ENCODE measurements at regions not wholly inside any gene's neighbourhood (a gene's known extent, or its start where the extent isn't known, plus 50 kb on each side); places are given as distances from the start of the nearest gene placed in this dataset.

DNA sequence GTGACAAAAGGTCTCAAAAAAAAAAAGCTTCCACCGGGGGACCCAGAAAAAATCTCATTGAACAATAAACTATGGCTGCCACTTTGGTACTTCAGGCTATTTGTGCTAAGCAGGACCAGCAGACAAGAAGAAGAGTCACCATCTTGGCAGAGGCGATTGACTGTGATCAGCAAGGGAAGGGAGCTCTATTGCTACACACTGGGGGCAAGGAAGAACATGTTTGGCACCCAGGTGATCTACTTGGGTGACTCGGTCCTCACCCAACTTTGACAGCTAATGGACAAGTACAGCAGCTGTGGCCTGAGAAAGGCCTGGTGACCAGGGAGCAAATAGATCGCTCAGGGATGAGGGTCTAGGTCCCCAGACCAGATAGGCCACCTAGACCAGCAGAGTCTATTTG lies 53.4 kb upstream of the SRP9 start:
- H3K27ac ChIP-seq: no peak overlapping the region
- TF ChIP-seq ZFX (IDR thresholded peaks at IDR 0.05; ENCODE audit: borderline replicate concordance) (no peak), CTCF (IDR thresholded peaks at IDR 0.05) (no peak)
